Dedifferentiated amniotic fluid mesenchymal stem cell (primary cell): ENCODE measurements at regions not wholly inside any gene's neighbourhood (a gene's known extent, or its start where the extent isn't known, plus 50 kb on each side); places are given as distances from the start of the nearest gene placed in this dataset.

Experiments used
- DNase-seq: peaks from one replicate; pipeline ENCODE4 v3.0.0-alpha.2; 2016; ENCODE audit errors: extremely low spot score

GRCh38 chr15:38046257-38047051 lies 112.0 kb downstream of the TMCO5A start:
- DNase-seq = no peak

GRCh38 chr15:38048001-38048455 lies 113.6 kb downstream of the TMCO5A start:
- DNase-seq = no peak

- DNase-seq = no peak
These were observed 115.5 kb downstream of the TMCO5A start for GRCh38 chr15:38049891-38050290.

GRCh38 chr15:38050529-38051448 lies 116.3 kb downstream of the TMCO5A start:
- no peak for DNase-seq

- DNase-seq = no peak
These were observed 118.8 kb downstream of the TMCO5A start for GRCh38 chr15:38053205-38053604.

GRCh38 chr15:38053776-38054175 lies 119.3 kb downstream of the TMCO5A start:
- DNase-seq = no peak

GRCh38 chr15:38054488-38054887 lies 120.0 kb downstream of the TMCO5A start:
- no peak for DNase-seq

- DNase-seq = no peak
These were observed 124.2 kb downstream of the TMCO5A start for GRCh38 chr15:38058596-38059075.

GRCh38 chr15:38059665-38060064 lies 125.2 kb downstream of the TMCO5A start:
- DNase-seq = no peak

- DNase-seq = no peak
These were observed 127.6 kb downstream of the TMCO5A start for GRCh38 chr15:38061856-38062649.

GRCh38 chr15:38062696-38063095 lies 128.3 kb downstream of the TMCO5A start:
- DNase-seq = no peak

GRCh38 chr15:38065721-38066345 lies 131.4 kb downstream of the TMCO5A start:
- no peak for DNase-seq

- DNase-seq = no peak
These were observed 132.2 kb downstream of the TMCO5A start for GRCh38 chr15:38066612-38067011.

GRCh38 chr15:38068626-38069391 lies 134.4 kb downstream of the TMCO5A start:
- DNase-seq = peak; percentile 81

GRCh38 chr15:38069511-38070011 lies 135.1 kb downstream of the TMCO5A start:
- peak; percentile 73 for DNase-seq

- DNase-seq = no peak
These were observed 136.3 kb downstream of the TMCO5A start for GRCh38 chr15:38070778-38071177.

GRCh38 chr15:38071211-38071972 lies 137.0 kb downstream of the TMCO5A start:
- DNase-seq = no peak

- DNase-seq = no peak
These were observed 137.5 kb downstream of the TMCO5A start for GRCh38 chr15:38072007-38072347.

GRCh38 chr15:38072348-38073177 lies 138.1 kb downstream of the TMCO5A start:
- DNase-seq = peak; percentile 56
